Astrocyte of the cerebellum (primary cell): ENCODE measurements at regions not wholly inside any gene's neighbourhood (a gene's known extent, or its start where the extent isn't known, plus 50 kb on each side); places are given as distances from the start of the nearest gene placed in this dataset.

Experiments used
- DNase-seq: peaks from one replicate; pipeline ENCODE4 v3.0.0-alpha.2; 2011; ENCODE audit warnings: low read depth
- H3K4me3 ChIP-seq: 2 replicates; pipeline ENCODE4 v1.5.1; 2011; ENCODE audit warnings: mild to moderate bottlenecking, low read depth, low read length, moderate library complexity
- in situ Hi-C: cut with HindIII; loops from 2 replicates; pipeline ENCODE4 v1.10.0; 2017; ENCODE audit warnings: low sequenced_read_pairs
- TF ChIP-seq, protein P1 (sequence below): IDR thresholded peaks from 2 replicates; pipeline ENCODE4 v1.5.1; 2012; ENCODE audit warnings: low read length, low read depth, moderate library complexity, mild to moderate bottlenecking; ENCODE audit errors: missing control alignments

DNA sequence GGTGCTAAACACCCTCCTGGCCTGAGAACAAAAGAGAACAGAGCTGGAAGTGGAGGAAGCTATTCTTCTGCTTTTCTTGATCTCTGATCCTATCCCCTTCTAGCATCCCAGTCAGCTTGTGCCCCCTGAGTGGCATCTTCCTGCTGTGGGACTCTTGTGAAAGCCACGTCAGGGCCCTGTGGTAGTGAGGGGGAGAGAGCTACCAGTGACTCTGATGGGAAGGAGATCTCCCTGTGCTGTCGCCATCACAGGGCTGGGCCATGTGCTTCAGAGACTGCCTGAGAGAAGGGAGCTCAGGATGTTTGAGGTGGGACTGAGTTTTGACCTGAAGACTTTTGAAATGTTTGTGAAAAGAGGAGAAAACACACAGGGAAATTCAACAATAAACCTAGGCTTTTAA, 107.6 kb upstream of the FUT8 start:
- in situ Hi-C loops, result no loop called here
- TF ChIP-seq, protein P1, sequence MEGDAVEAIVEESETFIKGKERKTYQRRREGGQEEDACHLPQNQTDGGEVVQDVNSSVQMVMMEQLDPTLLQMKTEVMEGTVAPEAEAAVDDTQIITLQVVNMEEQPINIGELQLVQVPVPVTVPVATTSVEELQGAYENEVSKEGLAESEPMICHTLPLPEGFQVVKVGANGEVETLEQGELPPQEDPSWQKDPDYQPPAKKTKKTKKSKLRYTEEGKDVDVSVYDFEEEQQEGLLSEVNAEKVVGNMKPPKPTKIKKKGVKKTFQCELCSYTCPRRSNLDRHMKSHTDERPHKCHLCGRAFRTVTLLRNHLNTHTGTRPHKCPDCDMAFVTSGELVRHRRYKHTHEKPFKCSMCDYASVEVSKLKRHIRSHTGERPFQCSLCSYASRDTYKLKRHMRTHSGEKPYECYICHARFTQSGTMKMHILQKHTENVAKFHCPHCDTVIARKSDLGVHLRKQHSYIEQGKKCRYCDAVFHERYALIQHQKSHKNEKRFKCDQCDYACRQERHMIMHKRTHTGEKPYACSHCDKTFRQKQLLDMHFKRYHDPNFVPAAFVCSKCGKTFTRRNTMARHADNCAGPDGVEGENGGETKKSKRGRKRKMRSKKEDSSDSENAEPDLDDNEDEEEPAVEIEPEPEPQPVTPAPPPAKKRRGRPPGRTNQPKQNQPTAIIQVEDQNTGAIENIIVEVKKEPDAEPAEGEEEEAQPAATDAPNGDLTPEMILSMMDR, result no peak
- no peak overlapping the region for H3K4me3 ChIP-seq
- DNase-seq, result no peak

DNA sequence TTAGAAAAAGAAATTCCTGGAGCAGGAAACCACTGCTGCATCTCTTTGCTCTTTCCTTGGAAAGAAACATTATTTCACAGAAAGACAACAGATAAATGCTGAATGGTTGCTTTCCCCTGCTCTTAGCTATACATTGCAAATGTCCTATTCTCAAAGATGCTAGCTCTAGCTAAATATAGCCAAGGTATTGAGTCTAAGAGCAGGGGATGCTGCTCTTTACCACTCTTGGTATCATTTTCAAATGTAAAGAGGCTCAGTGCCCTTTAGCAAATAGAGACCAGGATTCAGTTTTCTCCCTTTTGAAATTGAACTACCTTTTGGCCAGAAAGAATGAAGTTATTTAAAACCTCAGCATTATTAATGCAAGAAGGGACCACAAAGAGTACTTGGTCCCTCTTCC, 104.0 kb upstream of the FUT8 start:
- in situ Hi-C loops, result no loop called here
- DNase-seq, result no peak
- no peak overlapping the region for H3K4me3 ChIP-seq
- TF ChIP-seq, protein P1, result no peak

DNA sequence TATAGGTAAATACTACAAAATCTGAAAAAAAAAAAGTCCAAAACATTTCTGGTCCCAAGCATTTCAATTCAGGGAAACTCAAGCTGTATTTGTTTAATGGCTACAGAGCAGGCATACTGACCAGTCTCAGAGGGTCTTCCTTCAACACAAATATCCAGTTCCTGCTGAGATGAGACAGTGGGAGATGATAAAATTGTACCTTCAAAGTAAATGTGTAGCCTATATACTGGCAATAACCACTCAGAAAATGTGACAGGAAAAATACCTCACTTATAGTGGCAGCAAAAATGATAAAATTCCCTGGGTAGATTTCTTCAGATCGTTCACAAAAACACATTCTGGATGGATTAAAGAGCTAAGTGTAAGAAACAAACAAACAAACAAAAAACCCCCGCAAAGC, 102.0 kb upstream of the FUT8 start:
- TF ChIP-seq, protein P1, result no peak
- no peak overlapping the region for H3K4me3 ChIP-seq
- DNase-seq, result no peak
- in situ Hi-C loops, result no loop called here

DNA sequence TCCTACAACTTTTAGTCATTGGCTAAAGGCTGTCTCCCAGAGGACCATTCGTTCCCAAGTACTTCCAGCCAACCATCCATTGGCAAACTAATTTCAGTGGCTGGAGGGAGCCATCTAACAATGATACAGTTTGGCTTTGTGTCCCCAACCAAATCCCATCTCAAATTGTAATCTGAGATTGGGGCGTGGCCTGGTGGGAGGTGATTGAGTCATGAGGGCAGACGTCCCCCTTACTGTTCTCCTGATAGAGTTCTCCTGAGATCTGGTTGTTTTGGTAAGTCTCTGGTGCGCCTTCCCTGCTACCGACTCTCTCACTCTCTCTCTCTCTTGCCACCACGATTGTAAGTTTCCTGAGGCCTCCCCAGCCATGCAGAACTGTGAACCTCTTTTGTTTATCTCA, 99.7 kb upstream of the FUT8 start:
- no peak overlapping the region for H3K4me3 ChIP-seq
- in situ Hi-C loops, result no loop called here
- TF ChIP-seq, protein P1, result no peak
- DNase-seq, result no peak

DNA sequence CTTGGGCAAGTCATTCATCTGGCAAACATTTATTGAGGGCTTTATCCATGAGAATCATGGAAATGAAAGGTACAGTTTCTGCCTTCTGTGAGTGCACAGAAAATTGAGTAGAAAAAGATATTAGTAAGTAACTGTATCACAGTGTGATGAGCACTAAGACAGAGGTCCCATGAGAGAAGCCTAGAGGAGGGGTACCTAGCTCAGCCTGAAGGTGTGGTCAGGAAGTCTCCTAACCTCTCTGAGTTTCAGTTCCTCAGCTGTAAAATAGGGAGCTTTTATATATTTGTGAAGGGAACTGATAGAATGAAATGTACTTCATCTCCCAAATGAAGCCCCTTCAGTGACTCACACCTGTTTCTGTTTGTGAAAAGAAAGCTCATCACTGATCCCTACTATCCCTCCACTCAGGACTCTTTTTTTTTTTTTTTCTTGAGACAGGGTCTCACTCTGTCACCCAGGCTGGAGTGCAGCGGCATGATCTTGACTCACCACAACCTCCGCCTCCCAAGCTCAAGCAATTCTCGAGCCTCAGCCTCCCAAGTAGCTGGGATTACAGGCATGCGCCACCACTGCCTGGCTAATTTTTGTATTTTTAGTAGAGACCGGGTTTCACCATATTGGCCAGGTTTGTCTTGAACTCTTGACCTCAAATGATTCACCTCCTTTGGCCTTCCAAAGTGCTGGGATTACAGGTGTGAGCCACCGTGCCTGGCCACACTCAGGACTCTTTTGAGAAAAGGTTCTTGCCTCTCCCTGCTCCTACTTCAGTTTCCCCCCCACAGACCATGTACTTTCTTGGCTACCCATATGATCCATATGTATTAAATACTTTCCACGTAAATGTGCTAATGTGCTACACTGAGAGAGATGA, 93.7 kb upstream of the FUT8 start:
- in situ Hi-C loops, result no loop called here
- TF ChIP-seq, protein P1, result no peak
- no peak for DNase-seq
- no peak overlapping the region for H3K4me3 ChIP-seq

DNA sequence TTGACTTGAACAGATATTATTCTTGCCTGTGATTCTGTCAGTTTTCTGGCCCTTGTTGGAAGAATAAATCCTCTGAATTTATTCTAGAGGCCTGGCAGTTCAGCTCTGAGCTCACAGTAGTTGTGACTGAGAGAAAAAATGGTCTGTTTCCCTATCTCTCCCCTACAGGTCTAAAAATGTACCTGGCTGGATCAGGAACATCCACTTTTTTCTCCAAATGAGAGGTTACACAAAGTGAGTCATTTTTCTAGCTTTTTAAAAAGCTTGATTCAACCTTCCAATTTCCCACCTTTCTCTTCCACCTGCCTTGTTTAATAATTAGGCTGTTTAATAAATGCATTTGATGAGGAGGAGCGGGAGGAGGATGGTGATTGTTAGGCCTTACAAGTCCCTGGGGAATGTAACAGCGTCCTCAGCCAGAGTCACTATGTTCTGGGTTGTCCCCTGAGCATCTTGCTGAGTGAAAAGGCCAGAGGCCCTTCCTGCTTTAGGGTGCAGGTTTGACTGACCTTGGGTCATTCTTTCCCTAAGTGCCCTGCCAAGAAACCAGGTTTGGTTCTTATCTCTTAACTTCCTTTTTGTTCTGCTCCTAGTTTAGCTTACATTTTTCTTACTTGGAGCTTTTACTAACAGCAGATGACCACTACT, 91.7 kb upstream of the FUT8 start:
- in situ Hi-C loops, result no loop called here
- no peak overlapping the region for H3K4me3 ChIP-seq
- TF ChIP-seq, protein P1, result no peak
- no peak for DNase-seq
